ENCODE measurements at regions not wholly inside any gene's neighbourhood (a gene's known extent, or its start where the extent isn't known, plus 50 kb on each side); places are given as distances from the start of the nearest gene placed in this dataset.

- Histone ChIP-seq H3K4me3 (no peak overlapping the region), H3K4me1 (no peaks in the 10 kb centered on the region), H3K9me3 (no peaks in the 10 kb centered on the region), H3K36me3 (ENCODE audit: insufficient read depth in 1 of 2, low read depth in 1 of 2) (no peaks in the 10 kb centered on the region), H3K27me3 (ENCODE audit: insufficient read depth in 3 of 3, low read length in 2 of 3) (no peaks in the 10 kb centered on the region), H3K27ac (no peak overlapping the region)
- TF ChIP-seq CTCF (IDR thresholded peaks at IDR 0.05), result no peak
- intact Hi-C loops (cut with DNase I), result no loop called here
- ATAC-seq (no peak), DNase-seq (no peak)
- WGBS, 3 donors, result 82 to 90% (median 87%) methylated on average over 3 of the region's 3 CpGs
Observed at GRCh38 chr2:62303788-62304187, 107.9 kb downstream of the B3GNT2 start.

GRCh38 chr2:62302631-62303435, 106.9 kb downstream of the B3GNT2 start:
- intact Hi-C loops (cut with DNase I), result no loop called here
- Histone ChIP-seq H3K27me3 (ENCODE audit: insufficient read depth in 3 of 3, low read length in 2 of 3) (no peaks in the 10 kb centered on the region), H3K9me3 (no peaks in the 10 kb centered on the region), H3K36me3 (ENCODE audit: insufficient read depth in 1 of 2, low read depth in 1 of 2) (no peaks in the 10 kb centered on the region), H3K27ac (no peak overlapping the region), H3K4me3 (no peak overlapping the region), H3K4me1 (no peaks in the 10 kb centered on the region)
- ATAC-seq (no peak), DNase-seq (no peak)
- TF ChIP-seq CTCF (IDR thresholded peaks at IDR 0.05), result no peak
- WGBS, 3 donors, result 55 to 60% (median 55%) methylated on average over 6 of the region's 6 CpGs

- Histone ChIP-seq H3K4me1 (no peaks in the 10 kb centered on the region), H3K36me3 (ENCODE audit: insufficient read depth in 1 of 2, low read depth in 1 of 2) (no peaks in the 10 kb centered on the region), H3K9me3 (no peaks in the 10 kb centered on the region), H3K27ac (no peak overlapping the region), H3K4me3 (no peak overlapping the region), H3K27me3 (ENCODE audit: insufficient read depth in 3 of 3, low read length in 2 of 3) (no peaks in the 10 kb centered on the region)
- 69 to 87% (median 87%) methylated on average over 4 of the region's 4 CpGs for WGBS, 3 donors
- ATAC-seq, result no peak
- intact Hi-C loops (cut with DNase I), result no loop called here
- no peak for TF ChIP-seq CTCF (IDR thresholded peaks at IDR 0.05)
- DNase-seq, result no peak
Observed at GRCh38 chr2:62300925-62301324, 105.0 kb downstream of the B3GNT2 start.

- H3K4me3 ChIP-seq, result no peak overlapping the region
- H3K9me3 ChIP-seq, result no peaks in the 10 kb centered on the region
- intact Hi-C loops (cut with DNase I), result loop anchor here in 1 of 2 donors (10.0 kb wide), 1 partner anchor 103 kb away; the partner anchor contains the start of gene B3GNT2
- no peak for TF ChIP-seq CTCF (IDR thresholded peaks at IDR 0.05)
- no peak for ATAC-seq
- no peak for DNase-seq
- H3K36me3 ChIP-seq (ENCODE audit: insufficient read depth in 1 of 2, low read depth in 1 of 2), result no peaks in the 10 kb centered on the region
- no peak overlapping the region for H3K27ac ChIP-seq
- H3K27me3 ChIP-seq (ENCODE audit: insufficient read depth in 3 of 3, low read length in 2 of 3), result no peaks in the 10 kb centered on the region
- WGBS, 3 donors, result 68 to 70% (median 68%) methylated on average over 3 of the region's 3 CpGs
- peaks cover 15% of the 10 kb centered on the region for H3K4me1 ChIP-seq
Observed at GRCh38 chr2:62297624-62298010, 101.7 kb downstream of the B3GNT2 start.

Measured in psoas muscle (tissue), 7 donors.